ENCODE measurements at regions not wholly inside any gene's neighbourhood (a gene's known extent, or its start where the extent isn't known, plus 50 kb on each side); places are given as distances from the start of the nearest gene placed in this dataset.

DNA sequence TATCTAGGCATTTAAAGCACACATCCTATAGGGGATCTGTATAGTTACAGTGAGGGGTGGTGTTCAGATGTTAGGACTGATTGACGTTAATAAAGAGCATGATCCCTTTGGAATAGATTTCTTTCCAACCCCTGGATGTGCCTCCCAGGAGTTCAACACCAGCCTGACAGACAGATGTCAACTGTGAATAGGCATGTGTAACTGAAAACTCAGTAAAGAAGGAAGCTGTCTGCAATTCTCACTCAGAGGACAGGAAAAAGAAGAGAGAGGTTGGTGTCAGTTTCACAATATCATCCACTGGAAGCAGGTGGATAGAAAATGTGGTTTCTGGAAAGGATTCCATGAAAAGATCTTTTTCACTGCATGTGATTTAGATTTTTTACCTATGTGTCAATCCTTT, 396.3 kb downstream of the NSUN3 start:
- TF ChIP-seq L3MBTL2 (conservative IDR thresholded peaks at IDR 0.05) (no peak), TARDBP (IDR thresholded peaks at IDR 0.05) (no peak), SP1 (IDR thresholded peaks at IDR 0.05) (no peak), BHLHE40 (IDR thresholded peaks at IDR 0.05; ENCODE audit: borderline replicate concordance) (no peak), ZNF384 (IDR thresholded peaks at IDR 0.05) (no peak), FOXA1 (IDR thresholded peaks at IDR 0.05) (no peak), FOXM1 (IDR thresholded peaks at IDR 0.05; ENCODE audit: borderline replicate concordance) (no peak), ELF4 (IDR thresholded peaks at IDR 0.05) (no peak), SUZ12 (IDR thresholded peaks at IDR 0.05) (no peak), NFRKB (IDR thresholded peaks at IDR 0.05) (no peak), FOXK2 (IDR thresholded peaks at IDR 0.05) (no peak)
- TF ChIP-seq, protein P1, sequence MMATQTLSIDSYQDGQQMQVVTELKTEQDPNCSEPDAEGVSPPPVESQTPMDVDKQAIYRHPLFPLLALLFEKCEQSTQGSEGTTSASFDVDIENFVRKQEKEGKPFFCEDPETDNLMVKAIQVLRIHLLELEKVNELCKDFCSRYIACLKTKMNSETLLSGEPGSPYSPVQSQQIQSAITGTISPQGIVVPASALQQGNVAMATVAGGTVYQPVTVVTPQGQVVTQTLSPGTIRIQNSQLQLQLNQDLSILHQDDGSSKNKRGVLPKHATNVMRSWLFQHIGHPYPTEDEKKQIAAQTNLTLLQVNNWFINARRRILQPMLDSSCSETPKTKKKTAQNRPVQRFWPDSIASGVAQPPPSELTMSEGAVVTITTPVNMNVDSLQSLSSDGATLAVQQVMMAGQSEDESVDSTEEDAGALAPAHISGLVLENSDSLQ (IDR thresholded peaks at IDR 0.05) = no peak
